ENCODE measurements at regions not wholly inside any gene's neighbourhood (a gene's known extent, or its start where the extent isn't known, plus 50 kb on each side); places are given as distances from the start of the nearest gene placed in this dataset.
"Not testable (repeated sequence)": the region's sequence is repeated elsewhere in the genome, so short reads cannot be mapped to it uniquely, and the experiment has no call there.

DNA sequence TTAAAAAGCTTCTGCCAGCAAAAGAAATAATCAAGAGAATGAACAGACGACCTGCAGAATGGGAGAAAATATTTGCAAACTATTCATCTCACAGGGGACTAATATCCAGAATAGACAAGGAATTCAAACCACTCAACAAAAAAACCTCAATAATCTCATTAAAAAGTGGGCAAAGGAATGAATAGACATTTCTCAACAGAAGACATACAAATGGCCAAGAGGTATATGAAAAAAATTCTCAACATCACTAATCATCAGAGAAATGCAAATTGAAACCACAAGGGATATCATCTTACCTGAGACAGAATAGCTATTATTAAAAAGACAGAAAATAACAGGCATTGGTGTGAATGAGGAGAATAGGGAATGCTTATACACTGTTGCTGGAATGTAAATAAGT lies 270.0 kb downstream of the DACT1 start:
- no peak for DNase-seq

DNA sequence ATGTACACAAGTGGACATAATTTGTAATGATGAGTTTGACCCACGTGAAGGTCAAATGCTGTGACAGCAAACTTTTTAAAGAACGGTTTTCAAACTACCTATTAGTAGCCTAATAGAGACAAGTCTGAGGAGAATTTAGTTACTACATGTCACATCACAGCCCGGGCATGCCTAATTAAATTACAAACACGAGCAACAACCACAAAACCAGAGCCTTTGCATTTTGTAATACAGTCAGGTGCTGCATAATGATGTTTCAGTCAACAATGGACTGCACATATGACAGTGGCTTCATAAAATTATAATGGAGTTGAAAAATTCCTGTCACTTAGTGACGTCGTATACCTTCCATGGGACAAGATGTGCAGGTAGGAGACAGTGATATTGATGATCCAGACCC lies 274.5 kb downstream of the DACT1 start:
- no peak for DNase-seq

DNA sequence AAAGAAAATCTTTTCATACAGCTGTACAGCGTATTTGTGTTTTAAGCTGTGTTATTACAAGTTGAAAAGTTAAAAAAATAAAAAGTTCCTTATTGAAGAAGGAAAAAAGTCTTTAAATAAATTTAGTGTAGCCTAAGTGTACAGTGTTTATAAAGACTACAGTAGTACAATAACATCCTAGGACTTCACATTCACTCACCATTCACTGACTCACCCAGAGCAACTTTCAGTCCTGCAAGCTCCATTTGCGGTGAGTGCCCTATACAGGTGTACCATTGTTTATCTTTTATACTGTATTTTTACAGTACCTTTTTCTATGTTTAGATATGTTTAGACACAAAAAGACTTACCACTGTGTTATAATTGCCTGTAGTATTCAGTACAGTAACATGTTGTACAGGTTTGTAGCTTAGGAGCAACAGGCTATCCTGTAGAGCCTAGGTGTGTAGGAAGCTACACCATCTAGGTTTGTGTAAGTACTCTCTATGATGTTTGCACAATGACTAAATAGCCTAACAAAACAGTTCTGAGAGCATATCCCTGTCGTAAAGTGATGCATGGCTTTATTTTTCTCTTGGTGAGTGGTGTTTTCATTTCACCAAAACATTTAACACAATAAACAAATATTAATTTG lies 275.2 kb downstream of the DACT1 start:
- DNase-seq: no peak

DNA sequence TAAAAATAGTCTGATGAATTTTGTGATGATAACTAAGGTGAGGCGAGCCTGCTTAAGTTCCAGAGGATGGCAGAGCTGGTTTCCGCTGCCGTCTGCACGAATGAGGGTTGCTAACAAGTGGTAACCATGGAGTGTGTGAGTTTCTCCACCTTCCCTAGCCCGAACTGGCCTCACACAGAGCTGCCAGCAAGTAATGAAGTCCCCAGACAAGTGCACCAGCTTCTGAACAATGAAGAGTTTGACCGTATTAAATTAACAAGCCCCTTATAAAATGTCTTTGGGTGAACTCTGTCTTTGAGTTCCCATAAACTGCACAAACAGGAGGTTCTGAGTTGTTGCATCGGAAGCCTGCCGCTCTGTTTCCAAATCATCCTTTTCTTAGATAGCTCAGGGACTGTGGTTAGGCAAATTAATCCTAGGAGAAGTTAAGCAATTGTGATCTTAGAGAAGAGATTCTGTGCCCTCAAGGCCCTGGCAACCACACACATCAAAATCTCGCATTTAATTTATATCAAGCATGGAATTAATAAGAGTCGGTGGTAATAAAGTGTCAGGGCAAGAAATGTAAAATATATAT lies 274.1 kb upstream of the DAAM1 start:
- DNase-seq: no peak

GRCh38 chr14:58915646-58916045 lies 272.8 kb upstream of the DAAM1 start:
- DNase-seq: no peak

DNA sequence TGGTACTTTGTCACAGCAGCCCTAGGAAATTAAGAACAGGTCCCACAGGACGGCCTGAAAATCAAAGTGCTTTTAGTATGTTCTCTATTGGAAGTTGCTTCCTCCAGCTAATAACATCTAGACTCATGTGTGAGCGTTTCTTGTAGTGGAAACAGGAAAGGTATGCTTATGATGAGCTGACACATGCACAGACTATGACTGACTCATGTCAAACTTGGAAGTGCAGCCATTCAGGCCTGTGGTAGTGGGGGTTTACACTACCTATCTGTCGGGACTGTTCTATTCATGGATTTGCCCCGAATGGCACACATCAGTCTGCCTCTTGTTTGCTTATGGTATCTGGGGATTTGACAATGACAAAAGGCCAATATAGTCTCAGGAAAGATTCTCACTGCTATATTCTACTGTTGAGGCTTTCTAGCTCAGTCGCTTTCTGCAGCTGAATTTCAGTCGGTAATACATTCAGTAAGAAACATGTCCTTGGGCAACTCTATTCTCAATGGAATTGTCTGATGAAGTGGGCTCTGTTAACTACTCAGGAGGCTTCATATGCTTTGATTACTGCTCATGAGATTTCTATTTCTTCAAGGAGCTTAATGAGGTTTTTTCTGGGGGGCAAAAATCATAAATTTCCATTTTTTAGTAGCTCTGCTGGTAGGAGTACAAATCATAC lies 270.3 kb upstream of the DAAM1 start:
- no peak for DNase-seq

DNA sequence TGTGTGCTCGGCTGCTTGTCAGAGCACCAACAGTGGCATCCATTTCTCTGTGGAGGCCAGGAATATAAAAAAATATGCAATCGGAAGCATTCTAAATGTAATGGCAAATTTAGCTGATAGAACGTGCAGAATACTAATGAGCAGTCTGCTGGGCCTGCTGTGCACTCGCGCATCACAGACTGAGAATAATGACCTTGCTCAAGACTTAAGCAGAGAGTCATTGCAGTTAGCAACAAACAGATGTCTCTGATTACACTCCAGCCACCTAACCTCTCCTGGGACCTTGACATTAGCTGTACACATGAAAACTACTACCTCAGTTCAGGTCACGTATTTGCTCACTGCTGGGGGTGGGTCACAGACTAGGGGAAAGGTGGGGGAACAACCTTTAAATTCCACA lies 269.2 kb upstream of the DAAM1 start:
- DNase-seq: peak; percentile 30 to 51

DNA sequence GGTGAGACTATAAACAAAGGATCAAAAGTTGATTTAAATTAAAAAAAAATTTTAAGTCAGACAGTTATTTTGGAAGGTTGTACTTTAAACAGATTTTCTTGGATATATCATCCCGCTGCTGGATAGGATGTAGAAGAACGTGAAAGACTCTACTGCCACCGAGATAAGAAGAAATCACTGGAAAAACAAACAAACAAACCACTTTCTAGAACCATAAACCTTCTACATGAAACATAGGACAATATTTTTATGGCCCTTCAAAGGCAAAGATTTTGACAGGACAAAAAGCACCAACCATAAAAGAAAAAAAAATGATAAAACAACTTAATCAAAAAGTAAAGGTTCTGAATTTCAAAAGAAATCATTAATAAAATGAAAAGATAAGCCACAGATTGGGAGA lies 268.2 kb upstream of the DAAM1 start:
- DNase-seq: no peak

GRCh38 chr14:58922201-58922940 lies 266.1 kb upstream of the DAAM1 start:
- not testable (repeated sequence) for DNase-seq

DNA sequence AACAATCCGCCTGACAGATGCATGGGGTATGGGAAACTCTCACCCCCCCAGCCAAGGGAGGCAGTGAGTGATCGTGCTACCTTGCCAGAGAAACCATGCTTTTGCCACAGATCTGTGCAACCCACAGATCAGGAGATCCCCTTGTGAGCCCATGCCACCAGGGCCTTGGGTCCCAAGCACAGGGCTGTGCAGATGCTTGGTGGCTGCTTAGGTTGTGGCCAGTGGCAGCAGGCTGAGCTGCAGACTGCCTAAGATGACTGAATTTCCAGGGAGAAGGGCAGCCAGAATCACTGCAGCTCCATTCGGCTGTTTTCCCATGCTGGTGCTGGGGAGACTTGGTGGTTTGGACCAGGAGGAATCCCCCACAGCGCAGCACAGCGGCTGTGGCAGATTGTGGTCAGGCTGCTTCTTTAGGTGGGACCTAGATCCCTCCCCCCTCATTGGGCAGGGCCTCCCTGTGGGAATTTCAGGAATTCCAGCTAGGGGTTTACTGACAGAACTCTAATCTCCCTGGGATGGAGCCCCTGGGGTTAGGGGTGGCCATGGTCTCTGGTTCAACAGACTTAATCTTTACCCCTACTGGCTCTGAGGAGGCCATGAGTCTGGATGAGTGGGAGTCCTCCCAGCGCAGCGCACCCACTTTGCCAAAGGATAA lies 264.6 kb upstream of the DAAM1 start:
- no peak for DNase-seq

DNA sequence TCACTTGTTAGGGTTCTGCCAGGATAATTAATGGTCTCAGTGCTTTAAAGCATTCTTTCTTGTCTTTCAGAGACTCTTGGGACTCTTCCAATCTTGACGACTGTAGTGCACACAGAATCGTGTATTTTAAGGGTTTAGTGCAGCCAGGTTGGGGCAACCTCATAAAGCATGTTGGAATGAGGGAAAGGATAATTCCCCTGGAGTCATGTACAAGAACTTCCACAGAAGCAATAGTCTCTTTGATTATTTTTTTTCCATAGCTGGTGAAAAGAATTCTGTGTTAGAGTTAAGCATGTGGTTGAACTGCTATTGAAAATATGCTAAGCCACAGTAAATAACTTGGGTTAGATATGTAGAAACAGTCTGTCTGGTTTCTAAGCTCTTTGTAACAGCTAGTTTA lies 246.8 kb upstream of the DAAM1 start:
- DNase-seq: no peak

GRCh38 chr14:58942516-58942915 lies 246.0 kb upstream of the DAAM1 start:
- DNase-seq: no peak

DNA sequence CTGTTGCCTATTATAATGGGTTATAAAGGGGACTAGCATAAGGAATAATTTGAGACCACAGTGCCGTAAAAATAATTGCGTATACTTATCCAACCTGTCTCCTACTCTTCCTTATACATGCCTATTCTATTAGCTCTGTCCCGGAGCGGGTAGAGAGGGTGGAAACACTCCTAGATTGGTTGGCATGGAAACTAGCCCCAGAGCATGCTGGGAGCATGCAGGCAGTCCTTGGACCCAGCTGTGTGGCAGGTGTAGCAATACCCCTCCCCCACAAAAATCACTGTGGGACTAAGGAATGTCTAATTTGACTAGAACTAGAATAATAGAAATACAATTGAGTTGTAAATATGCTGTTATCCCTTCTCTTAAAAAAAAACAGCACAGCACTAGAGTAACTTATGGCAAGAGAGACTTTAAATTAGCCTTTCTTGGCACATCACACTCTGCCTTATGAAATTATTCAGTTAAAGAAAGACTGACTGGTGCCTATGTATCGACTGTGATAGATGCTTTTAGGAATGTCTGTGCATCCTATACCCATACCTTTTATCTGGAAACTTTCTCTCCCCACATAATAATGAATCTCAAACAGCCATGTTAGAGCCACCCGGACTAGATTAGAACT lies 244.0 kb upstream of the DAAM1 start:
- DNase-seq: peak; percentile 58 to 85

GRCh38 chr14:58944968-58945356 lies 243.5 kb upstream of the DAAM1 start:
- no peak for DNase-seq

DNA sequence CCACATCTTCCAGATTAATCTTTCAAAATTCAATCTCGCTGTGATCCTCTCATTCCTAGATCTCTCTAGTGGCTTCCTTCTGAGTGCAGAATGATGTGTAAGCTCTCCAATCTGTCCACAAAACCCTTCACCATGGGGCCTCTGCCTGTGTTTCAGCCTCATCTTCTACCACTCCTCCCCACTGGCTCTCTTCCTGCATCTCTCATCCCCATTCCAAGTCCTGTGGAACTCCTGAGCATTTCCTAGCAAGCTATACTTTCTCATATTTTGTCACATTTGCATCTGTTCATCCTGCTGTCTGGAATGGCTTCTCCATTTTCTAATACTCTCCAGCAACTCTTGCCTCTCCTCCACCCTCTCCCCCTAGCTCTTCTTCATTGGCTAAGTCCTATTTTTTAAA lies 242.0 kb upstream of the DAAM1 start:
- DNase-seq: no peak

GRCh38 chr14:58947156-58947555 lies 241.3 kb upstream of the DAAM1 start:
- no peak for DNase-seq

GRCh38 chr14:58947814-58948445 lies 240.5 kb upstream of the DAAM1 start:
- DNase-seq: no peak

DNA sequence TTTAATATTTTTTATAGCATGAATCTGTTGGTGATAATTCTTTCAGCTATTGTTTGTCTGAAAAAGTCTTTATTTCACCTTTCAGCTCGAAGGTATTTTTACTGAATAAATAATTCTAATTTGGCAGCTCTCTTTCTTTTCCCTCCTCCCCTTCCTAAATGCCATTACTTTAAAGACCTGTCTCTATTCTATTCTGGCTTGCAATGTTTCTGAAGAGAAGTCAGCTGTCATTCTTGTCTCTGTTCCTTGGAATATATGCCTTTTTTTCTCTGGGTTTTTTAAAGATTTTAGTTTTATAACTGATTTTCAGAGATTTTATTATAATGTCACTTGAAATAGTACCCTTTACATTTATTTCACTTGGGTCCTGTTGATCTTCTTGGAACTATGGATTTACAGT lies 237.9 kb upstream of the DAAM1 start:
- DNase-seq: no peak

DNA sequence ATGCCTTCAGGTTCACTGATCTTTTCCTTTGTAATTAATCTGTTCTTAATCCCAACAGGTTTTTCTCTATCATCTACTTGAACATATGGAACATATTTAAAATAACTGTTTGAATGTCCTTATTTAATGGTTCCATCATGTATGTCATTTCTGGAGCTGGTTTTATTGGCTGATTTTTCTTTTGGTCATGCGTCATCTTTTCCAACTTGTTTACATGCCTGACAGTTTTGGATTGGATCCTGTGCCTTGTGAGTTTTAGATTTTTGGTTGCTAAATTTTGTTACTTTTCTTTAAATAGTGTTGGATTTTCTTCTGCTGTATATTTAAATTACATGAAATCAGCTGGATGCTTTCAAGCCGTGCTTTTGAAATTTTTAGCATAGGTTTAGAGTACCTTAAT lies 237.3 kb upstream of the DAAM1 start:
- DNase-seq: no peak

DNA sequence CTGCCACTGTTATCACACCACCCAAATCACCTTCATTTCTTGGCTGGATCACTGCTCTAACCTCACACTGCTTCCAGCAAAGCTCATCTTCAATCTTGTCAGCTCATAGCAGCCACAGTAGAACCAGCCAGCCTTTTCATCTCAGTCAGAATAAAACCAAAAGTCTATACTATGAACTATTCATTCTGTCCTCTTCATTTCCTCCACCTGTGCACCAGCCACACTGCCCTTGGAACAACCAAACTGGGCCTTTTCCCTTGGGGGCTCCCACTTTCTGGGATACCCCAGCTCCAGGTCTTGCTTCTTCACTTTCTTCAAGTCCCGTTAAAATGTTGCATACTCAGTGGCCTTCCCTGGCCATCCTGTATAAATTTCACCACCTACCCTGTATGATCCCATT lies 234.4 kb upstream of the DAAM1 start:
- DNase-seq: no peak

DNA sequence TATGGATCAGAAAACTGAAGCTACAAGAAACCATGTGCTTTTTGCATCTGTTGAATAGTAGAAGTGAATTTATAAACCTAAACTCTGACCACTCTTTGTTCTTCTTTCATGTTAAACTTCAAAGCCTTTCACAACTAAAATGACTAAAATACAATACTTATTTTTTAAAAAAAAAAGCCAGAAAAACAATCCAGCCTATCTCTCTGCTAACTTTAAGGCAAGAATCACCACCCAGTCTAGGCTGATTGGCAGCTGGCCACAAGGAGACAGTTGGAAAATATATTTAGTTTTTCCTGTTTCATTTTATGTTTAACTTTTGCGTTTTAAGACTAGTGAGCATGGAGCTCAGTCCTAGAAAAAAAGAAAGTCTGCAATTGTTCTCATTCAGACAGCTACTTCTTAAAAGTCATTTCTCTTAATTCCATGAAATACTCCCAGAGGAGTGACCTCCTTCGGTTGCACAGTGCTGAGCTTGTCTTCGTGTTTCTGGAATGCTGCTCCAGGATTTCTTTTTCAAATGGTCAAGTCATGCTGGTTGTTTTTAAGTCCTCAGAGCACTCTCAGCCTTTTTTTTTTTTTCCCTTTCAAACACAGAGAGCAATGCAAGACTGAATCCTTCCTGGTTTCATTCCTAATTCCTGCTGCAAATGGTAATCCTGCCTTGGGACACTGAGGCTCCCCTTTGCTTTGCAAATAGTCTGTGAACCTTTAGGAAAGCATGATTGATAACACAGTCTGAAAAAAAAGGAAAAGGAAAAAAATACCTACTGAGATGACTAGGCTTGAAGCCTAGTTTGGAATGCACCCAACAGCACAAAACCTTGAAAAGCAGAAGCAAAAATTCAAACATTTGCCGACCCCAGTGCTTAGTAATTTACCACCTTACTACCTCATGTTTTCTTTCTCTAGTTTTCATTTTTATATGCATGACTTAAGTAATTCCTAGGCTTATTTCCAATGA lies 233.3 kb upstream of the DAAM1 start:
- no peak for DNase-seq

Data from NCI-H187 (cell line).